Lung (tissue), 11 donors: ENCODE measurements at regions not wholly inside any gene's neighbourhood (a gene's known extent, or its start where the extent isn't known, plus 50 kb on each side); places are given as distances from the start of the nearest gene placed in this dataset.
"Not testable (repeated sequence)": the region's sequence is repeated elsewhere in the genome, so short reads cannot be mapped to it uniquely, and the experiment has no call there.

Experiments
- ATAC-seq: fragments of 200-7000 bp; cut with Tn5 transposase; one replicate; pipeline ENCODE4 v1.9.1; 2020; ENCODE audit warnings: moderate number of reproducible peaks; ENCODE audit not compliant: insufficient read depth, low FRiP score
- DNase-seq, 3 donors: peaks; one replicate each; pipeline ENCODE4 v3.0.0-alpha.2; 2013 to 2017
- H3K27ac ChIP-seq, 2 donors: one replicate each; pipeline ENCODE4 v1.5.1; 2013; ENCODE audit warnings: mild to moderate bottlenecking in 2 of 2, moderate library complexity in 2 of 2, control low read depth in 1 of 2, inconsistent platforms in 1 of 2, low read depth in 1 of 2, low read length in 1 of 2
- H3K27me3 ChIP-seq, 3 donors: one replicate each; pipeline ENCODE4 v1.5.1; 2013; ENCODE audit warnings: low read length in 2 of 3; ENCODE audit not compliant: control insufficient read depth in 3 of 3, insufficient read depth in 3 of 3
- H3K36me3 ChIP-seq, 4 donors: one replicate each; pipeline ENCODE4 v1.5.1; 2013; ENCODE audit warnings: low read length in 4 of 4, mild to moderate bottlenecking in 1 of 4, moderate library complexity in 1 of 4; ENCODE audit not compliant: control insufficient read depth in 4 of 4, insufficient read depth in 4 of 4
- H3K4me1 ChIP-seq, 5 donors: one replicate each; pipeline ENCODE4 v1.5.1; 2013; ENCODE audit warnings: low read length in 5 of 5, mild to moderate bottlenecking in 2 of 5, moderate library complexity in 1 of 5; ENCODE audit not compliant: control insufficient read depth in 5 of 5, insufficient read depth in 5 of 5
- H3K4me3 ChIP-seq: one replicate; pipeline ENCODE4 v1.5.1; 2013; ENCODE audit warnings: mild to moderate bottlenecking, control low read depth, moderate library complexity
- H3K9ac ChIP-seq, 2 donors: one replicate each; pipeline ENCODE4 v1.5.1; 2013; ENCODE audit warnings: low read length in 2 of 2, control low read depth in 1 of 2; ENCODE audit not compliant: insufficient read depth in 1 of 2
- H3K9me3 ChIP-seq, 4 donors: one replicate each; pipeline ENCODE4 v1.5.1; 2013; ENCODE audit warnings: low read length in 3 of 4, mild to moderate bottlenecking in 1 of 4, moderate library complexity in 1 of 4; ENCODE audit not compliant: control insufficient read depth in 4 of 4, insufficient read depth in 3 of 4
- CTCF ChIP-seq: IDR thresholded peaks from 2 replicates; pipeline ENCODE4 v1.5.1; 2012; ENCODE audit warnings: mild to moderate bottlenecking; ENCODE audit errors: control extremely low read depth, extremely low read depth
- WGBS, 2 donors: extraction: QIAGEN DNeasy Blood & Tissue Kit; methylation state at CpG; one replicate each; pipeline ENCODE4 v1.1.7; 2013; 5-methylcytosine and 5-hydroxymethylcytosine counted together
- donor health status: control.
- donor health status: control.
- donor health status: Bipolar disorder and iron deficiency.
- donor health status: healthy.
- donor health status: DM: yes; HTN: yes; CAD: no.

GRCh38 chr22:48819232-48819631, 1008.4 kb downstream of the BRD1 start:
- peaks cover 0 to 2% (median 0%) of the 10 kb centered on the region in 4 donors for H3K9me3 ChIP-seq
- TF ChIP-seq CTCF = no peak
- DNase-seq = no peak
- no peaks in the 10 kb centered on the region for H3K36me3 ChIP-seq
- no peaks in the 10 kb centered on the region for H3K4me1 ChIP-seq
- no peak for ATAC-seq
- no peak overlapping the region for H3K9ac ChIP-seq
- no peak overlapping the region for H3K4me3 ChIP-seq
- 93 to 94% methylated on average over 16 of the region's 16 CpGs for WGBS, 2 donors
- no peak overlapping the region for H3K27ac ChIP-seq
- no peaks in the 10 kb centered on the region for H3K27me3 ChIP-seq

- not testable (repeated sequence) for H3K4me3 ChIP-seq, H3K9me3 ChIP-seq, H3K27ac ChIP-seq, H3K9ac ChIP-seq, H3K27me3 ChIP-seq, ATAC-seq, H3K4me1 ChIP-seq, H3K36me3 ChIP-seq, DNase-seq
- WGBS, 2 donors = 93 to 95% methylated on average over 10 of the region's 10 CpGs
Measured at GRCh38 chr22:48817491-48817890, 1010.2 kb downstream of the BRD1 start.

GRCh38 chr22:48811885-48812284, 1015.8 kb downstream of the BRD1 start:
- no peak for DNase-seq
- no peak overlapping the region for H3K9ac ChIP-seq
- no peak overlapping the region for H3K4me3 ChIP-seq
- H3K4me1 ChIP-seq = no peaks in the 10 kb centered on the region
- peaks cover 0 to 2% (median 0%) of the 10 kb centered on the region in 4 donors for H3K9me3 ChIP-seq
- no peak for ATAC-seq
- TF ChIP-seq CTCF = no peak
- no peak overlapping the region for H3K27ac ChIP-seq
- WGBS, 2 donors = 75 to 87% methylated on average over 7 of the region's 7 CpGs
- H3K36me3 ChIP-seq = no peaks in the 10 kb centered on the region
- peaks cover 0 to 2% (median 0%) of the 10 kb centered on the region in 3 donors for H3K27me3 ChIP-seq

GRCh38 chr22:48808038-48808960, 1019.4 kb downstream of the BRD1 start:
- Histone ChIP-seq H3K9ac (no peak overlapping the region), H3K4me3 (no peak overlapping the region), H3K4me1 (peaks cover 0 to 12% (median 0%) of the 10 kb centered on the region in 5 donors), H3K27me3 (peaks cover 0 to 2% (median 0%) of the 10 kb centered on the region in 3 donors), H3K27ac (no peak overlapping the region), H3K36me3 (no peaks in the 10 kb centered on the region), H3K9me3 (peaks cover 0 to 2% (median 0%) of the 10 kb centered on the region in 4 donors)
- DNase-seq (no peak), ATAC-seq (no peak)
- no peak for TF ChIP-seq CTCF
- 83 to 86% methylated on average over 7 of the region's 7 CpGs for WGBS, 2 donors
